GM12892 (cell line): ENCODE measurements at regions not wholly inside any gene's neighbourhood (a gene's known extent, or its start where the extent isn't known, plus 50 kb on each side); places are given as distances from the start of the nearest gene placed in this dataset.

ENCODE experiments used
- POLR2A ChIP-seq: IDR thresholded peaks from 2 replicates; pipeline ENCODE4 v1.6.1; 2011; ENCODE audit warnings: low read depth, low read length, control low read depth
- POLR2AphosphoS5 ChIP-seq: IDR thresholded peaks from 2 replicates; pipeline ENCODE4 v1.6.1; 2011; ENCODE audit warnings: low read depth, low read length, control low read depth
- TAF1 ChIP-seq: IDR thresholded peaks from 2 replicates; pipeline ENCODE4 v1.6.1; 2011; ENCODE audit warnings: low read depth, mild to moderate bottlenecking, control low read depth, low read length, borderline replicate concordance

- TF ChIP-seq TAF1 = no peak
- TF ChIP-seq POLR2A = no peak
- TF ChIP-seq POLR2AphosphoS5 = no peak
Measured at GRCh38 chr10:130443066-130443465, 306.9 kb downstream of the GLRX3 start.
